Stimulated activated effector memory CD8-positive, alpha-beta T cell treated with anti-CD3 and anti-CD28 coated beads, Interleukin-12 subunit alpha, Interleukin-12 subunit beta, amount 100 ng/mL, for 72 hours (primary cell): ENCODE measurements at regions not wholly inside any gene's neighbourhood (a gene's known extent, or its start where the extent isn't known, plus 50 kb on each side); places are given as distances from the start of the nearest gene placed in this dataset.

Source experiments
- ATAC-seq: fragments of 150-1000 bp; cut with Tn5 transposase; 2 replicates; pipeline ENCODE4 v1.10.0; 2021
- DNase-seq, 2 donors: peaks; one replicate each; pipeline ENCODE4 v3.0.0; 2021 to 2022; ENCODE audit warnings: low spot score in 2 of 2
- H3K27ac Mint-ChIP-seq: one replicate; pipeline ENCODE4 v1.8.0; 2022; ENCODE audit warnings: mild to moderate bottlenecking, mixed read lengths
- H3K36me3 Mint-ChIP-seq: one replicate; pipeline ENCODE4 v1.8.0; 2022; ENCODE audit warnings: mild to moderate bottlenecking, mixed read lengths
- H3K4me1 Mint-ChIP-seq: one replicate; pipeline ENCODE4 v1.8.0; 2022; ENCODE audit warnings: mixed read lengths
- H3K4me3 Mint-ChIP-seq: one replicate; pipeline ENCODE4 v1.8.0; 2022; ENCODE audit warnings: mild to moderate bottlenecking, mixed read lengths
- H3K9me3 Mint-ChIP-seq: one replicate; pipeline ENCODE4 v1.8.0; 2022; ENCODE audit warnings: mixed read lengths

GRCh38 chr15:69538379-69538778, 85.8 kb downstream of the RPLP1 start:
- no peak for DNase-seq
- Mint-ChIP-seq H3K27ac (no peak overlapping the region), H3K4me3 (no peak overlapping the region), H3K9me3 (no peaks in the 10 kb centered on the region), H3K4me1 (no peaks in the 10 kb centered on the region), H3K36me3 (no peaks in the 10 kb centered on the region)
- ATAC-seq = no peak

- Mint-ChIP-seq H3K4me3 (no peak overlapping the region), H3K9me3 (no peaks in the 10 kb centered on the region), H3K4me1 (no peaks in the 10 kb centered on the region), H3K36me3 (no peaks in the 10 kb centered on the region), H3K27ac (no peak overlapping the region)
- DNase-seq (no peak), ATAC-seq (no peak)
Measured at GRCh38 chr15:69539345-69539744, 86.7 kb downstream of the RPLP1 start.

DNA sequence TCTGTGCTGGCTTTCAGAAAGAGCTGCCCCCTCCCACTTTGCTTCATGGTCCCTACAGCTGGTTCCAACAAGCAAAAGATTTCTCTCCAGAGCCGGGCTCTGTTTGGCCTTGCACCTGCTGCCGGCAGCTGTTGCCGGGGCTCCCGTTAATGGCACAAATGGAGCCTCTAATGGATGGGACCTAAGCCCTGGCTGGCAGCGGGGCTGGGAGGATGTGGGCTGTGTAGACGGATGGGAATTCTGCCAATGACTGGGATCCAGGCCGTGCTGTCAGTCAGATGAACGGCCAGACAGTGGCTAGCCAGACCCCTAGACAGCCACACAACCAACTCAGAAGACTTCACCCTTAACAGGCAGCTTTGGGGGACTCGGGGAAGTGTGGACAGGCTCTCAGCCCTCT, 88.0 kb downstream of the RPLP1 start:
- Mint-ChIP-seq H3K4me1 (no peaks in the 10 kb centered on the region), H3K9me3 (no peaks in the 10 kb centered on the region), H3K36me3 (no peaks in the 10 kb centered on the region), H3K27ac (no peak overlapping the region), H3K4me3 (no peak overlapping the region)
- no peak for ATAC-seq
- no peak for DNase-seq

DNA sequence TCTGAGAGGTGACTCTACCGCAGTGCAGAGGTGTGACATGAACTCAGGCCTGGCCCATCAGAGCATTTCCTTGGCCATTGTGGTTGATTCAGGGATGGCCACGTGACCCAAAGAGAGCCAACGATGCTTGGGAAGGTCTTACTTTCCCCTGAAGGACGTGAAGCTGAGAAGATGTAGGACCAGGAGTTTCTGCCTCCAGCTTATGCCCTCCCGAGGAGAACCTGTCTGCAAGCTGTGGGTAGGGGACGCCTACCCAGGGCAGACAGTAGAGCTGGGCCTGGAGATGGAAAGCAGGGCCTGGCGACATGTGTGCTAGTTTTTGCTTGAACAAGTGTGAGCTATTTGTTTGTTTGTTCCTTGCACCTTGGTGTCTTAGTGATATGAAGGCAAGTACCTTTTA, 89.4 kb downstream of the RPLP1 start:
- no peak for ATAC-seq
- no peak for DNase-seq
- no peak overlapping the region for H3K27ac Mint-ChIP-seq
- H3K36me3 Mint-ChIP-seq = no peaks in the 10 kb centered on the region
- H3K9me3 Mint-ChIP-seq = no peaks in the 10 kb centered on the region
- H3K4me3 Mint-ChIP-seq = no peak overlapping the region
- H3K4me1 Mint-ChIP-seq = no peaks in the 10 kb centered on the region

GRCh38 chr15:69543681-69544364, 91.2 kb downstream of the RPLP1 start:
- no peak overlapping the region for H3K27ac Mint-ChIP-seq
- DNase-seq (no peak), ATAC-seq (no peak)
- H3K4me3 Mint-ChIP-seq = no peak overlapping the region
- H3K36me3 Mint-ChIP-seq = no peaks in the 10 kb centered on the region
- no peaks in the 10 kb centered on the region for H3K9me3 Mint-ChIP-seq
- H3K4me1 Mint-ChIP-seq = no peaks in the 10 kb centered on the region

GRCh38 chr15:69544365-69545113, 91.9 kb downstream of the RPLP1 start:
- ATAC-seq = no peak
- H3K27ac Mint-ChIP-seq = no peak overlapping the region
- H3K36me3 Mint-ChIP-seq = no peaks in the 10 kb centered on the region
- no peak for DNase-seq
- no peaks in the 10 kb centered on the region for H3K4me1 Mint-ChIP-seq
- no peaks in the 10 kb centered on the region for H3K9me3 Mint-ChIP-seq
- no peak overlapping the region for H3K4me3 Mint-ChIP-seq

DNA sequence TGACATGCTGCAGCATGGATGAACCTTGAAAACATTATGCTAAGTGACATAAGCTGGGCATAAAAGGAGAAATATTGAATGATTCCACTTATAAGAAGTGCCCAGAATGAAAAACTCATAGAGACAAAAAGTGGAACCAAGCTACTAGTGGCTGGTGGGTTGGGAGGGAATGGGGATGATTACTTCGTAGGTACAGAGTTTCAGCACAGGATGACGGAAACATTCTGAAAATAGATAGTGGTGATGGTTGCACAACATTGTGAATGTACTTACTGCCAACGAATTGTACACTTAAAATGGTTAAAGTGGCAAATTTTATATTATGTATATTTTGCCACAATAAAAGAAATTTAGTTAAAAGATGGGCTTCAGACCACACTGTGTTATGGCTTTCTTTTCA, 93.6 kb downstream of the RPLP1 start:
- H3K36me3 Mint-ChIP-seq = no peaks in the 10 kb centered on the region
- H3K9me3 Mint-ChIP-seq = peaks cover 3% of the 10 kb centered on the region

GRCh38 chr15:69548395-69549180, 96.0 kb downstream of the RPLP1 start:
- ATAC-seq = no peak
- Mint-ChIP-seq H3K4me3 (no peak overlapping the region), H3K36me3 (no peaks in the 10 kb centered on the region), H3K27ac (no peak overlapping the region), H3K9me3 (peaks cover 6% of the 10 kb centered on the region), H3K4me1 (no peaks in the 10 kb centered on the region)
- no peak for DNase-seq

More for the DNA sequence above, 93.6 kb downstream of the RPLP1 start:
- Mint-ChIP-seq H3K4me3 (no peak overlapping the region), H3K27ac (no peak overlapping the region), H3K4me1 (no peaks in the 10 kb centered on the region)
- DNase-seq (no peak), ATAC-seq (no peak)

DNA sequence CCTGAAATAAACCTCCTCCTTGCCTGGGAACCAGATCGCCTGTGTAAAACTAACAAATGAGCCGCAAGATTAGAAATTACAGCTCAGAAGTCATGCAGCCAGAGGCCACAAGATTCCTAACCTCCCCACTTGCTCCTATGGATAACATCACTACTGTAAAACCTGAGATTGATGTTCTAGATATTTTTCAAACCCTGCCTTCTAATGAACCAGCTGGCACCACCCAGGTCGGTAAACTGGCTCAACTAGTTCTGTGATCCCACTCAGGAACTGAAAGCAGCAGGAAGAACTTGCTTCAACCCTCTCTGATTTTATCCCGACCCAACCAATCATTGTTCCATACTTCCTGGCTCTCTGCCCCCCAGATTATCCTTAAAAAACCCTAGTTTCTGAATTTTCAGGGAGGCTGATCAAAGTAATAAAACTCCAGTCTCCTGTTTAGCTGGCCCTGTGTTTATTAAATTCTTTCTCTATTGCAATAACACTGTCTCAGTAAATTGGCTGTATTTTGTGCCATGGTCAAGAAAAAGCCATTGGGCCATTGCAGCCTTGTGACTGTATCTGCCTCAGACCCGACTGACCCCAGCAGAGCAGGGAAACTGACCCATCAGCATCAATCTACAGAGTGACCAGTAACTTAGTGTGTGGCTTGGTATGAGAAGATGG, 98.9 kb downstream of the RPLP1 start:
- peaks cover 6% of the 10 kb centered on the region for H3K9me3 Mint-ChIP-seq
- ATAC-seq (no peak), DNase-seq (no peak)
- H3K4me1 Mint-ChIP-seq = no peaks in the 10 kb centered on the region
- no peaks in the 10 kb centered on the region for H3K36me3 Mint-ChIP-seq
- no peak overlapping the region for H3K27ac Mint-ChIP-seq
- no peak overlapping the region for H3K4me3 Mint-ChIP-seq

- Mint-ChIP-seq H3K9me3 (peaks cover 6% of the 10 kb centered on the region), H3K4me3 (no peak overlapping the region), H3K27ac (no peak overlapping the region), H3K4me1 (no peaks in the 10 kb centered on the region), H3K36me3 (no peaks in the 10 kb centered on the region)
- ATAC-seq (no peak), DNase-seq (no peak)
Measured at GRCh38 chr15:69552057-69552815, 99.6 kb downstream of the RPLP1 start.

DNA sequence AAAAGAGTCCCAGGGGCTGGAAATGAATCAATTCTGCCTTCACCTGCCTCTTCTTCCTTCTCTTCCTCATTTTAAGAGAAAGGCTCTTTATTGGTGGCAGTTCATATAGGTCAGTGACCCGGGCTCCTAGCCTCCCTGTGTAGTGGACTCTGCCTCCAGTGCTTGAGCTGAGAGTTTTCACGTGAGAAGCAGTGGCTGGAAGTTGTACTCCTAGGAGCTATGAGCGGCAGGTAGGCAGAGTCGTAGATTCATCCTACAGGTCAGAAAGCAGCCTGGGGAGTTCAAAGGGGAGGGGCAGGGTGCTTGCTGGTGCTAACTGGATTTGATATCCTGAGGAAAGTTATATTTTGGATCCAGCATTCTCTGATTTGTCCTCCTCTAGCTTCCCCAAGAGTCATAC, 101.1 kb downstream of the RPLP1 start:
- Mint-ChIP-seq H3K27ac (no peak overlapping the region), H3K36me3 (no peaks in the 10 kb centered on the region), H3K9me3 (peaks cover 6% of the 10 kb centered on the region), H3K4me3 (no peak overlapping the region), H3K4me1 (no peaks in the 10 kb centered on the region)
- ATAC-seq (no peak), DNase-seq (no peak)

DNA sequence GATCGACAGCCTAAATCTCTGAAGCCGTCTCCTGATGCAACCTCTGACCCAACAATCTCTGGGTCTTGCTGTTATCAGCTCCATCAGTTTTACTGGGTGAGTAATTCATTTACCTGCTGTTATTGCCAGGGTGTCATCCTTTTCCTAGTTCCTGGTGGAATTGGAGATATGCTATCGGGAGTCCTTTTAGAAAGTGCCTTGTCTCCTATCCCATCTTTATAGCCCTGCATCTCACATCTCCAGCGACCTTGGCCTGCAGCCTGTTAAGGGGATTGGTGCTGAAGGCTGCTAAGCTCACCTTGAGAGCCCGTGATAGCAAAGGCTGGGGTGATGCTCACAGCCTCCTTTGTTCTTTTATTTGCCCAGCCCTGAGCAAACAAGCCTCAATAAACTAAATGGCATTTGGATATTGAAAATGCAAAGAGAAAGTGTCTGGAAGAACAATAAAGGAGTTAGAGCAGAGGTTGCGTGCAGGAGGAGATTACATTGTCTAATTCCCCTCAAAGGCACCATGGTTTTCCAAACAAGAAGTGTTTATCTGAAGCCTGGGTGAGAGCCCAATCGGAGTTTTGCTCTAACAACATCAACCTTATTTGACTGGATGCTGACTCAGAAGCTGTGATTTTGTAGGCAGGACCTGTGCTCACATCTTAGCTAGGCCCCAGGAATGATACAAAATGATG, 101.8 kb downstream of the RPLP1 start:
- H3K9me3 Mint-ChIP-seq = peaks cover 6% of the 10 kb centered on the region
- H3K4me1 Mint-ChIP-seq = no peaks in the 10 kb centered on the region
- no peaks in the 10 kb centered on the region for H3K36me3 Mint-ChIP-seq
- DNase-seq (no peak), ATAC-seq (no peak)
- no peak overlapping the region for H3K4me3 Mint-ChIP-seq
- H3K27ac Mint-ChIP-seq = no peak overlapping the region

GRCh38 chr15:69555080-69555479, 102.5 kb downstream of the RPLP1 start:
- no peaks in the 10 kb centered on the region for H3K4me1 Mint-ChIP-seq
- H3K36me3 Mint-ChIP-seq = no peaks in the 10 kb centered on the region
- H3K4me3 Mint-ChIP-seq = no peak overlapping the region
- DNase-seq = no peak
- H3K9me3 Mint-ChIP-seq = peaks cover 6% of the 10 kb centered on the region
- no peak for ATAC-seq
- H3K27ac Mint-ChIP-seq = no peak overlapping the region

DNA sequence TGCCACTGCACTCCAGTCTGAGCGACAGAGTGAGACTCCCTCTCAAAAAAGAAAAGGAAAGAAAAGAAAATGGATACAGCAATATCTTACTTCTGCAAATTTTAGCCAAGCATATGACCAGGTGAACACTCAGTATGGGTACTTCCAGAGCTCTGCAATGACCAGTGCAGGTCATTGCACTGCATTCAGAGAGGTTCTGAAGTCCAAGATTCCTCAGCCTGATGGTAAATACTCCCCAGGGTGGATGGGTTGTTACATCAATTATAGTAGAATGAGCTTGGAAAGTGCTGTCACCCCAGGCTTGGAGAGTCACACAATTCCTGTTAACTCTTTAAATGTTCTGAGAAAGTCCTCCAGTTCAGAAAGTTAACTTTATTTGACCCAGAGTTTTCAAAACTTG, 103.7 kb downstream of the RPLP1 start:
- Mint-ChIP-seq H3K9me3 (peaks cover 3% of the 10 kb centered on the region), H3K4me1 (no peaks in the 10 kb centered on the region), H3K36me3 (no peaks in the 10 kb centered on the region), H3K4me3 (no peak overlapping the region), H3K27ac (no peak overlapping the region)
- ATAC-seq = no peak
- DNase-seq = no peak
